ENCODE measurements at regions not wholly inside any gene's neighbourhood (a gene's known extent, or its start where the extent isn't known, plus 50 kb on each side); places are given as distances from the start of the nearest gene placed in this dataset.
"Not testable (repeated sequence)": the region's sequence is repeated elsewhere in the genome, so short reads cannot be mapped to it uniquely, and the experiment has no call there.

GRCh38 chr3:107222907-107223306, 154.3 kb upstream of the CCDC54 start:
- no peak for TF ChIP-seq CTCF (IDR thresholded peaks at IDR 0.05; ENCODE audit: low read depth, low read length)
- DNase-seq (ENCODE audit: extremely low read depth, low read depth): peak; percentile 56

GRCh38 chr3:107224026-107224596, 153.1 kb upstream of the CCDC54 start:
- TF ChIP-seq CTCF (IDR thresholded peaks at IDR 0.05; ENCODE audit: low read depth, low read length): no peak

GRCh38 chr3:107227091-107227490, 150.1 kb upstream of the CCDC54 start:
- DNase-seq (ENCODE audit: extremely low read depth, low read depth): no peak
- no peak for TF ChIP-seq CTCF (IDR thresholded peaks at IDR 0.05; ENCODE audit: low read depth, low read length)

More at GRCh38 chr3:107224026-107224596, 153.1 kb upstream of the CCDC54 start:
- no peak for DNase-seq (ENCODE audit: extremely low read depth, low read depth)

- not testable (repeated sequence) for DNase-seq (ENCODE audit: extremely low read depth, low read depth)
These were observed 143.4 kb upstream of the CCDC54 start for GRCh38 chr3:107233877-107234276.

GRCh38 chr3:107235193-107235927, 141.9 kb upstream of the CCDC54 start:
- DNase-seq (ENCODE audit: extremely low read depth, low read depth): no peak
- no peak for TF ChIP-seq CTCF (IDR thresholded peaks at IDR 0.05; ENCODE audit: low read depth, low read length)

GRCh38 chr3:107235928-107236315, 141.3 kb upstream of the CCDC54 start:
- peak; percentile 67 for DNase-seq (ENCODE audit: extremely low read depth, low read depth)
- TF ChIP-seq CTCF (IDR thresholded peaks at IDR 0.05; ENCODE audit: low read depth, low read length): peak; percentile 77

- TF ChIP-seq CTCF (IDR thresholded peaks at IDR 0.05; ENCODE audit: low read depth, low read length): no peak
- DNase-seq (ENCODE audit: extremely low read depth, low read depth): no peak
These were observed 140.4 kb upstream of the CCDC54 start for GRCh38 chr3:107236655-107237337.
